GM06990 (cell line): ENCODE measurements at regions not wholly inside any gene's neighbourhood (a gene's known extent, or its start where the extent isn't known, plus 50 kb on each side); places are given as distances from the start of the nearest gene placed in this dataset.

Source experiments
- DNase-seq: peaks from one replicate; pipeline ENCODE4 v3.0.0-alpha.2; 2011; ENCODE audit not compliant: insufficient read length; ENCODE audit errors: extremely low read depth
- H3K27me3 ChIP-seq: replicated peaks from 2 replicates; pipeline ENCODE4 v1.6.0; 2011; ENCODE audit warnings: low read length; ENCODE audit not compliant: control insufficient read depth, insufficient read depth
- H3K36me3 ChIP-seq: 2 replicates; pipeline ENCODE4 v1.5.1; 2011; ENCODE audit warnings: low read length; ENCODE audit not compliant: control insufficient read depth, insufficient read depth
- H3K4me3 ChIP-seq: replicated peaks from 2 replicates; pipeline ENCODE4 v1.5.1; 2011; ENCODE audit warnings: low read depth, mild to moderate bottlenecking, control low read depth, low read length
- TF ChIP-seq, protein P1 (sequence below): IDR thresholded peaks from 2 replicates; pipeline ENCODE4 v1.5.1; 2011; ENCODE audit warnings: low read length, control low read depth, mild to moderate bottlenecking, inconsistent platforms; ENCODE audit not compliant: insufficient read depth, poor library complexity, severe bottlenecking

DNA sequence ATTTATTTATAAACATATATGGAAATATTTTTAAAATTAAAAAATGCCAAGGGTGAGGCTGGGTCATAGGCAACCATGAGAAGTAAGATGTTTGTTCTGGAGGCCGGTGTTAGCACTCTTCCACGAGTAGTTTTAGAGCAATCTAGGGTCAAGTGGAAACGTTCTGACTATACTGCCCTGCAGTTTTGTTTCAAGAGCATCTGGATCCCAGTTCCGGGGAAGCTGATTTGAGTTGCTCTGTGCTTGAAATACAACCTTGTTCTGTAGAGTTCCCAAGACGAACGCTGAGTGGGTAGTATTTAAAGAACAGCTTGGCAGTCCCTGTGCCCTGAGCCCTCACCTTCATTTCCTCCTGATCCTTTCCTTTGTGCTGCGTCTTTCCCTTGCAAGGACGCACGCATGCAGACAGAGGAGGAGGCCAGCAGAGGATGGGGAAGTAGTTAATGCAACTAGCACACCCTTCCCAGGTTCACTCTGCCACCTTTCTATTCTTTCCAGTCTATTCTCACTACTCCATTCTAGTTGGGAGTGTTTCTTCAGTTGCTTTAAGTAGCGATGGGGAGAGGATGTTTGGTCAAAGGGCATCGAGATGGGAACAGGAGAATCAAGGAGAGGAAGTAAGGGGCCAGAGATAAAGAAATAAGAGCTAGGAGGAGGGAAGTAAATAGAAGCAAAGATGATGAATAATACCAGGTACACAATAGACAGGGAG lies 68.3 kb upstream of the ZSWIM6 start:
- H3K36me3 ChIP-seq = no peaks in the 10 kb centered on the region
- TF ChIP-seq, protein P1, sequence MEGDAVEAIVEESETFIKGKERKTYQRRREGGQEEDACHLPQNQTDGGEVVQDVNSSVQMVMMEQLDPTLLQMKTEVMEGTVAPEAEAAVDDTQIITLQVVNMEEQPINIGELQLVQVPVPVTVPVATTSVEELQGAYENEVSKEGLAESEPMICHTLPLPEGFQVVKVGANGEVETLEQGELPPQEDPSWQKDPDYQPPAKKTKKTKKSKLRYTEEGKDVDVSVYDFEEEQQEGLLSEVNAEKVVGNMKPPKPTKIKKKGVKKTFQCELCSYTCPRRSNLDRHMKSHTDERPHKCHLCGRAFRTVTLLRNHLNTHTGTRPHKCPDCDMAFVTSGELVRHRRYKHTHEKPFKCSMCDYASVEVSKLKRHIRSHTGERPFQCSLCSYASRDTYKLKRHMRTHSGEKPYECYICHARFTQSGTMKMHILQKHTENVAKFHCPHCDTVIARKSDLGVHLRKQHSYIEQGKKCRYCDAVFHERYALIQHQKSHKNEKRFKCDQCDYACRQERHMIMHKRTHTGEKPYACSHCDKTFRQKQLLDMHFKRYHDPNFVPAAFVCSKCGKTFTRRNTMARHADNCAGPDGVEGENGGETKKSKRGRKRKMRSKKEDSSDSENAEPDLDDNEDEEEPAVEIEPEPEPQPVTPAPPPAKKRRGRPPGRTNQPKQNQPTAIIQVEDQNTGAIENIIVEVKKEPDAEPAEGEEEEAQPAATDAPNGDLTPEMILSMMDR = no peak
- no peaks in the 10 kb centered on the region for H3K27me3 ChIP-seq
- DNase-seq = no peak
- H3K4me3 ChIP-seq = no peak overlapping the region

- DNase-seq = no peak
- Histone ChIP-seq H3K27me3 (no peaks in the 10 kb centered on the region), H3K36me3 (no peaks in the 10 kb centered on the region), H3K4me3 (no peak overlapping the region)
- TF ChIP-seq, protein P1 = no peak
These were observed 67.8 kb upstream of the ZSWIM6 start for GRCh38 chr5:61264273-61264661.

DNA sequence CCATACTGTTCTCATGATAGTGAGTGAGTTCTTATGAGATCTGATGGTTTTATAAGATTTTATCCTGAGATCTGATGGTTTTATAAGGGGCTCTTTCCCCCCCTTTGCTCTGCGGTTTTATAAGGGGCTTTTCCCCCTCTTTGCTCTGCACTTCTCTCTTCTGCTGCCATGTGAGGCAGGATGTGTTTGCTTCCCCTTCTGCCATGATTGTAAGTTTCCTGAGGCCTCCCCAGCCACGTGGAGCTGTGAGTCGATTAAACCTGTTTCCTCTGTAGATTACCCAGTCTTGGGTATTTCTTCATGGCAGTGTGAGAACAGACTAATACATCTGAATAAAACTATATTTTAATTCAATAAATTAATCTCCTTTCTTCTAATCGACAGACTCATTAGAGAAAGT lies 64.9 kb upstream of the ZSWIM6 start:
- no peak for DNase-seq
- TF ChIP-seq, protein P1 = no peak
- Histone ChIP-seq H3K27me3 (no peaks in the 10 kb centered on the region), H3K4me3 (no peak overlapping the region), H3K36me3 (no peaks in the 10 kb centered on the region)

DNA sequence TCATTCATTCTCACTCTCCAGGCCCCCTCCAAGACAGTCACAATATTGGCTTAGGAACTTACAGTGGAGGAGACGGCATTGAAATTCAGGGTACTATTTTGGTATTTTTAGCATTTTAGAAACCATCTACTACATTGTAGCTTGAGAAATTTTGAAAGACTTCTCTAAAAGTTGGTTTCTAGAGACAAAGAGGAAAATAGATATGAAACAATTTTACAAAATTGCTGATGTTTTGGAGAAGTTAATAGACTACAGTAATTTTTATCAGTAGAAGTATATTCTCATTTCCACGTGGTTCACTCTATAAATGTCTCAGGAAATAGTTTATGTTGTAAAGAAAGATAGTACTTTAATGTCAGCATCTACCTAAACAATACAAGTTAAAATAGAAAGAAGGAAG lies 63.2 kb upstream of the ZSWIM6 start:
- no peaks in the 10 kb centered on the region for H3K27me3 ChIP-seq
- no peak overlapping the region for H3K4me3 ChIP-seq
- no peak for DNase-seq
- TF ChIP-seq, protein P1 = no peak
- no peaks in the 10 kb centered on the region for H3K36me3 ChIP-seq

DNA sequence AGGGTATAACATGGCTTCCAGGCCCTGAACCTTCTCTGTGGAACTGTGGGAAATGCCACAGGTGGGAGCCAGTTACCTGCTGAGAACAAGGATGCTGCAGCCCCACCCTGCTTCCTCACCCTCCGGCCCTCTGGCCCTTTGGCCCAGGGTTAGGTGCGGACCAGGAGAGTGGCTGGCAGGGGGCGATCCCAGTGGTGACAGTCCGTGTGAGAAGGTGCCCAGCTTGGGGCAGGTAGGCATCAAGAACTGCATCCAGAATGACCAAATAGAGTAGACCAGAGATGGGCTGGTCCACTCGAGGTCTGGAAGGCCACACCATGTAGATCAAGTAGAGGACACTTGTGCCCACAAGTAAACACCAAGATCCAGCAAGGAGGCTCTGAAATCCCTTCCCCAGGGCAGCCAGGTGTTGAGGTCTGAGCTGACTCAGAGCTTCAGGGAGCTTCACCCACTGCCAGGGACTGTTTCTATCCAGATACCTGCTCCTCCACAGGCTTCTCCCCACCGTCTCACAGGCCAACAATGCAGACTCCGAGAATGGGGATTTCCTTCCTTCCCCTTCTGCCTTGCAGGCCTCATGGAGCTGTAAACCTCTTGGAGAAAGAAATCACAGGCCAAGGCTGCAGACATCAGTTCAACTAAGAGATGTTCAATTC lies 61.4 kb upstream of the ZSWIM6 start:
- H3K36me3 ChIP-seq = no peaks in the 10 kb centered on the region
- DNase-seq = no peak
- TF ChIP-seq, protein P1 = no peak
- H3K4me3 ChIP-seq = no peak overlapping the region
- no peaks in the 10 kb centered on the region for H3K27me3 ChIP-seq
